ENCODE measurements at regions not wholly inside any gene's neighbourhood (a gene's known extent, or its start where the extent isn't known, plus 50 kb on each side); places are given as distances from the start of the nearest gene placed in this dataset.

DNA sequence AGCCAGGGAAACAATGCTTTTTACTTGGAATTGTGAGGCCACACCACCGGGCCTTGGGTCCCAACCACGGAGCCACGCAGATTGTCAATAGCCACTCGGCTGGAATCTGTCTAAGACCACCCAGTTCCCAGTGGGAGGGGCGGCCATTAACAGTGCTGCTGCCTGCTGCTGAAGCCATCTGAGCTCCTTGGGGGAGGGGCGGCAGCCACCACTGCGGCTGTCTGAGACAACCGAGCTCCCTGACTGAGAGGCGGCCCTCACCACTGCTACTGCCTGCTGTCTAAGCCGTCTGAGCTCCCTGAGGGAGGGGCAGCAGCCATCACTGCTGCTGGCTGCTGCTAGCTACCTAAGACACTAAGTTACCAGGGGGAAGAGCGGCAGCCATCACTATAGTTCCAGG is 64.3 kb downstream of the DMRTA2 start:
- DNase-seq, result no peak

GRCh38 chr1:50357186-50357585 is 66.1 kb downstream of the DMRTA2 start:
- DNase-seq, result no peak

- DNase-seq, result no peak
These were observed 68.4 kb downstream of the DMRTA2 start for GRCh38 chr1:50354813-50355212.

DNA sequence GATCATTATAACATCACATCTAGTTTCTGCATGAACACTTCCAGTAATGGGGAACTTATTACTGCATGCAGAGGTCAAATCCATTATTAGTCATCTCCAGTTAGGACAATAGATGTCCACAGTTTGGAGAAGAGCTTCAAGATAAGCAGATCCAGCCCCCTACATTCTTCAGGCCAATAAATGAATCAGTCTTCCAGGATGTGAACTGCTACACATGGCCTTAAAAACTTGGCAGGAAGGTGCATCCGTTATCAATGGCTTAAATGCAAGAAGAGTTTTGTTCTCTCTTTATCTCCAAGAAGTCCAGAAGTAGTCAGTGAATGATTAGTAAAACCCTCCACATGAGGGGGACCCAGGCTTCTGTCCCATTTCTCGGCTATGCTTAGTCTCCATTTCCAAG is 70.8 kb downstream of the DMRTA2 start:
- DNase-seq, result no peak

DNA sequence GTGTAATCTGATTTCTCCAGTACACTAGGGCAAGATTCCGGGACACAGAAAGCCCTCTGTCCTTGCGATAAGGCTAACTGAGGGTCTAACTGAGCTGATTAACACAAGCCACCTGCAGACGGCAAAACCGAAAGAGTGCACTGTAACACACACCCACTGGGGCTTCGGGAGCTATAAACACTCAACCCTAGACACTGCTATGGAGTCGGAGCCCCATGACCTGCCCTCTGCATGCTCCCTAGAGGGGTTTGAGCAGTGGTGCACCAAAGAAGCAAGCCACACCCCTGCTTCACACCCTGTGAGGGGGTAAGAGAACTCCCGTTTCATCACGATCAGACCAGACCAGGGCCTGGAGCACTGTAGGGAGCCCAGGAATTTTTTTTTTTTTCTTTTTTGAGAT is 72.4 kb downstream of the DMRTA2 start:
- DNase-seq, result no peak

DNA sequence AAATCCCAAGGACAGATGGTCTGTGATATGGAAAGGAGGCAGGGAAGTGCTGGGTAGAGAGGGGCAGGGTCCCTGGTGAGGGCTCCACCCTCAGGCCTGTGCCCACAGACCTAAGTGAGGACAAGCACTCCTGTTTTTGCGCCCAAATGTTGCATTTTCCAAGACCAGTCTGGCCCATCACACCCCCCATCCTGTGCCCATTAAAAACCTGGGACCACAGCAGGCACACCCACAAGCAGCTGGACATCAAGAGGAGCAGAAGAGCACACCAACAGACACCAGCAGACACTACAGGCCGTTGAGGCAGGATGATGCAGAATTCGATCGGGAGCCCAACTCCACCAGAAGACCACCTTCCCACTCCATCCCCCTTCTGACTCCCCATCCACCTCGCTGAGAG is 72.8 kb downstream of the DMRTA2 start:
- DNase-seq, result no peak

DNA sequence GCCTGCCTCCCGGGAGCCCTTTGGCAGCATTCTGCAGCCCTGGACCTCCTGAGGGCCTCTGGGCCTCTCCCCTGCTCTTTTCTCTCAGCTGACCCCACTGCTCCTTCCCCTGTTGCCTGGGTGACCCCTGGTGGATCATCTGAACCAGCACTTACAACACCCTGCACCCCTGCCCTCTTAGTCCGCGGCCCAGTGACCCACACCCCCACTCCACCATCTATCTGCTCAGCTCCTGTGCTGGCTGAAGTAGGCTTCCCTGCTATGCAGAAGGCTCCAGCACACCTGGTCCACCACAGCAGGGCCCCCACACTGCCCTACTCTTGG is 74.0 kb downstream of the DMRTA2 start:
- DNase-seq, result no peak

GRCh38 chr1:50348449-50349241 is 74.6 kb downstream of the DMRTA2 start:
- peak; percentile 30 for DNase-seq

DNA sequence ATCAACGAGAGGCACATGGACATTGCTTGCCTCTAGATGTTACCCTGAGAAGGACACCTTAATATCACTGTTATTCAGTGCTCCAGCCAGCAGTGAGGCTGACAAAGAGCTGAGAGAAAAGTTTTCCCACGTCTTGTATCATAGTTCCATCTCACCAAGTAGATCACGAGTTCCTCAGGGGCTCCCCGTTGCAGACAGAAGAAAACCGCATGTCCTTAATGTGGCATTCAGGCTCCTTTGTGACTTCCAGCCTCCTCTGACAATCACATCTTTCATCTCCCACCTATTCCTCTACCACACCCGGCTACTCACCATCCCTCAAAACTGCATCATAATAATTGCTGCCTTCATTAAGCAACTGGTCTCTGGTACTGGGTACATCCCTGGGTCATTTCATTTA is 75.3 kb downstream of the DMRTA2 start:
- no peak for DNase-seq

- DNase-seq, result no peak
These were observed 76.6 kb downstream of the DMRTA2 start for GRCh38 chr1:50346621-50347020.

- DNase-seq, result no peak
These were observed 79.9 kb downstream of the DMRTA2 start for GRCh38 chr1:50343323-50343722.

DNA sequence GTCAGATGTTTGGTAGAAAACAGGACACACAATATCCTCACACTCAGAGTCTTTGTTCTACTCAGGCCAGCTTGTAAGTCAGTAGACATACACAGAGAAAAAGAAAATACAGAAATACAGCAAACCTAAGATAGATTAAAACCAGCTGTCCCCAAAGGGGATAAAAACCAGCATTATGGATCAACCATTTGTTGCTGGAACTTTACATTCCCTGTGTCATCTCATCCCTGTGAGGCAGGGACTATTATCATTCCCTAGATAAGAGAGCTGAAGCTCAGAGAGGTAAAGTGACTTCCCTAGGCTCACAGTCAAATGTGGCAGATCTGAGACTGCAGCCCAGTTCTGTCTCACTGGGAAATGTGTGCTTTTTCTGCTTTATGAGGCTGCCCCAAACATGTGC is 80.7 kb downstream of the DMRTA2 start:
- DNase-seq, result no peak

DNA sequence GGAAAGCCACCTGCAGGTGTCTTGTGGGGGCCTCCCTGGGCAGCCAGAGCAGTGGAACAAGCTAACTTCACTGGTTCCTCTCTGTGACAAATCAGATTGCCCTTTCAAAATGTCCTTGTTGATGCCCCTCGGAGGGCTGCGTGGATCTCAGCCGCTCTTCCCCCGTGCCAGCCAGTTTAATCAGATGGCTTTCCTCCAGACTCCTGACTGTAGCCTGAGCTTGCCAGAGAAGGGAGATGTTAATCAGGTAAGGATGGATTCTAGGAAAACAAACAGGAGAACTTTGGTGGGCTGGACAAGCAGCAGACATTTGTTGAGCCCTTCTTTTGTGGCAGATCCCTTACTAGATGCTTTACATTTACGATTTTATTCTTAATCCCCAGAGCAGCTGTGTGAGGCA is 88.2 kb downstream of the DMRTA2 start:
- DNase-seq, result no peak

GRCh38 chr1:50333595-50333974 is 89.7 kb downstream of the DMRTA2 start:
- no peak for DNase-seq

DNA sequence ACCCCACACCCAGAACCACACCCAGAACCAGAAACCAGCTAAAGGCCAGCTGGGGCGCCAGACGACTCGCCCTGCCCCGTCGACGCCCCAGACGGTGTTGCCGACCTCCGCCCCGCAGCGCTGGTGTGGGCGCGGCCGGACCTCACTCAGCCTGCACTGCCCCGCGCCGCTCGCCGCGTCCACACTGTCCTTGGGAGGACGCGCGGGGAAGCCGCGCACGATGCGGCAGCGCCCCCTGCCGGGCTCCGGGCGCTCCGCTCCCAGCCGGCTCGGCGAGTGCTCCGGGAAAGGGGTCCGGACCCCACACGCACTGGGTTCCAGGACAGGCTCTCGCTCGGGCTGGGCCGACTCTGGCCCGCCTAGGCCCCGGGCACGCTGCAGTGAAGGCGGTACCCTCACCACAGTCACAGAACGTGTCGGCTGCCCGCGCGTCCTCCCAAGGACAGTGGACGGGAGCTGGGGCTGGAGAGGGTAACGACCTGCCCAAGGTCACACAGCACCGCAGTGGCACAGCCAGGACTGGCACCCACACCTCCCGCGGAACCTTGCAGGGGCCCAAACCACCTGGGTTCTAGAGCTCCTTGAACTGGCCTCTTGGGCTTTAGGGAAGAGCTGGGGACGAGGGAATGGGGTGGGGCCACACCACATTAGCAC is 90.2 kb downstream of the DMRTA2 start:
- DNase-seq, result no peak

DNA sequence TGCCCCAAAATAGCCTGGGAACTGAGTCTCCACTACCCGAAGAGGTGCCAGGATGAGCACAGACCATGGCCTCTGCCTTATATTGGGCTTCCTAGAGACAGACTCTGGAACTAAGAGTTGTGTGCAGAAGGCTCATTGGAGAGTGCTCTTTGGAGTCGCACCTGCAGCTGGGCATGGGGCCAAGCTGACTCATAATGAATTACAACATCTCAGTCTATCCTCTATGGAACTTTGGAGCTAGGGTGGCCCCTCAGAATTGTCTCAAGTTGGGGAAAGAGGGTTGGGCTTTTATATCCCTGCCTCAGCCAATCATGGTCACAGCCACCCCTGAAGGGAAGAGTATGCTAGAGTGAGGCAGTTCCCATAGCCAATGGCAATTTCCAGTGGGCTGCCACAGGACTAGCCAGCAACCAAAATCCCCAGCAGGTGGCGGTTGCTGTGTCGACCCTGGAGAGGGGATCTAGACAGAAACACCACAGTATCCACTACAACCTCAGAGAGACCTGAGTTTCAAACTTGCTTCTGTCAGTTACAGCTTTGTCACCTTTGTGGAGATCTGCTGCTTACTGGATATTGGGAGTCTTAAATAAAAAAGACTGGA is 93.8 kb downstream of the DMRTA2 start:
- DNase-seq, result no peak

DNA sequence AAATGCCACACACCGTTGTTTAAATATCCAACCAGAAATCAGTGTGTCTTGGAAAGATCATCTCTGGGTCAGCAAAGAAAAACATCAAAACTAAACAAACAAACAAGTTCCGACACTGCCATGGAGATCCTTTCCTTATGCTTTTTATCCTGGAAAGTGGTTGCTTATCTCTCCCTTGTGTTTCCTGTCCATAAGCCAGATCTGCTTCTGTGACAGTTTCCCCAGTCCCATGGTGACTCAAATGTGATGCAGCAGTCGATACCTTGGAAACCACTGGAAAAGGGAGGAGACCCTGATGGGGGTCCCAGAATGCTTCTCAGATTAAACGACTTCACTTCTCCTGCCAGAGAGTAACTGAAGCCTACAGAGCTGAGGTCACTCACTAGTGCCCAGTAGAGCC is 94.7 kb downstream of the DMRTA2 start:
- no peak for DNase-seq

GRCh38 chr1:50326026-50326425 is 97.2 kb downstream of the DMRTA2 start:
- no peak for DNase-seq

- no peak for DNase-seq
These were observed 100.7 kb downstream of the DMRTA2 start for GRCh38 chr1:50322579-50322978.

DNA sequence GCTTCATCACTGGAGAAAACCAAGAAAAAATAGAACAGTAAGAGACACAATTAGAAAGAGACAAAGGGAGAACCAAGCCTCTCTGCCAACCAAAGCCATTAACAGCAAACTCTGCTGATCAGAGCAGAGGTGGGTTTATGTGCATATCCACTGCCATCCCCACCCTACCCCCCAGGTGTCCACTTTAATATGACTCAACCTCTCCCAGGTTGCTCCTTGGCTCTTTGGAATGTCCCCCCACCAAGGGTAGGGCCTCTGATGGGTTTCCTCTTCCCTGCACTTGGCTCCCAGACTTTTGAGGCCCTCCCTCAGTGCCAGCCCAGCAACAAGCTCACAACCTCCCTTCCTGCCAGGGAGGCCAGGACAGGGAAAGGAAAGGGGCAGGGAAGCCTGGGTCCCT is 104.8 kb downstream of the DMRTA2 start:
- DNase-seq, result no peak

- DNase-seq, result no peak
These were observed 114.4 kb downstream of the DMRTA2 start for GRCh38 chr1:50308878-50309277.

DNA sequence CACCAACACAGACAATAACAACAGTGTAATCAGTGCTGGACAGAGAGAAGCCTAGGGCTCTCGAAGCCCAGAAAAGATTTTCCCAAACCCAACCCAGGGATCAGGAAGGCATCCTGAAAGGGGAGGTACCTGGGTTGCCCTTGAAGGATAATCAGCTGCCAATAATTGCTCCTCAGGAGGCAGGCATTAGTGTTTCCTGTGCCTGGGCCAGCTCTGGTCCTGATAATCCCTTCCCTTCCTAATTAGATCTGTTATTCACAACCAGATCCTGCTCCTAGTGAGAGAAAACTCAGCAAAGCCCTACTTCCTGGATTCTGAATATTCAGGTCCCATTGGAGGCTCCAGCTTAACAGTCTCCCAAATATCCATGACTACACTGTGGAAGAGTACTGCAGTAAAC is 117.4 kb downstream of the DMRTA2 start:
- no peak for DNase-seq

GRCh38 chr1:50300297-50300696 is 122.9 kb downstream of the DMRTA2 start:
- no peak for DNase-seq

- DNase-seq, result no peak
These were observed 127.7 kb downstream of the DMRTA2 start for GRCh38 chr1:50295566-50295965.

DNA sequence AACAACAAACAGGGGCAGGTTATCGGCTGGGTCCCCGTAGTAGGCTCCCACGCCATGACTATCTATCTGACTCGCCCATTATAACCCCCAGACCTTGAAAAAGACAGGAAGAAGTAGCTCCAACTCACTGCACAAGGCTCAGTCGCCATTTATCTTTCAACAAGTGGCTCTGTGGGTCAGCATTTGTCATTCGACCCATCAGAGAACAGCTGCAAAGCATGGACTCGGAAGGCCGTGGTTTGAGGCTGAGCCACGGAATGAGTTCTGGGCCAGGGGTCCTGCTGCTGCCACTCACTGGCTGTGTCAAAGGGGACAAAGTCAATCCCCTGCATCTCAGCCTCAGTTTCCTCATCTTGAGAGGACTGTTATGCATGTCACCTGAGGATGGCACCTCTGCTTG is 131.0 kb downstream of the DMRTA2 start:
- DNase-seq, result no peak
